HG02678 (cell line): ENCODE measurements at regions not wholly inside any gene's neighbourhood (a gene's known extent, or its start where the extent isn't known, plus 50 kb on each side); places are given as distances from the start of the nearest gene placed in this dataset.

Experiments
- ATAC-seq: cut with Tn5 transposase; IDR thresholded peaks from one replicate; pipeline ENCODE4 v1.9.1; 2021; ENCODE audit warnings: mild to moderate bottlenecking, moderate library complexity; ENCODE audit not compliant: unreplicated experiment

DNA sequence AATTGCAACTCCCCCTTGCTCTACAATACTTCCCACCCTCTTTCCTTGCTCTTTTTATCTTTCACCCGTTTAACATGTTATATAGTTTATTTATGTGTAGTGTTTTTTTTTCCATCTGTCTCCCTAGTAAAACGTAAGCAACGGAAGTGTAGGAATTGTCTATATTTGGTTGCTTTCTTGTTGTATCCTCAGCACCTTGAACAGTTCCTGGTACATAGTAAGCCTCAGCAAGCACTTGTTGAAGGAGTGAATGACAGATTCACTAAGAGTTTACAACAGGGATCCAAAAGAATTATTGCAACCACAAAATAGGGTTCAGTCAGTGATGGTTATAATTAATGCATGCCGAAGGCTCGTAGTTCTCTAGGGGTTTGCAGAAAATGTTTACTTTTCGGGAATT lies 242.7 kb downstream of the SAMD5 start:
- no peak for ATAC-seq

DNA sequence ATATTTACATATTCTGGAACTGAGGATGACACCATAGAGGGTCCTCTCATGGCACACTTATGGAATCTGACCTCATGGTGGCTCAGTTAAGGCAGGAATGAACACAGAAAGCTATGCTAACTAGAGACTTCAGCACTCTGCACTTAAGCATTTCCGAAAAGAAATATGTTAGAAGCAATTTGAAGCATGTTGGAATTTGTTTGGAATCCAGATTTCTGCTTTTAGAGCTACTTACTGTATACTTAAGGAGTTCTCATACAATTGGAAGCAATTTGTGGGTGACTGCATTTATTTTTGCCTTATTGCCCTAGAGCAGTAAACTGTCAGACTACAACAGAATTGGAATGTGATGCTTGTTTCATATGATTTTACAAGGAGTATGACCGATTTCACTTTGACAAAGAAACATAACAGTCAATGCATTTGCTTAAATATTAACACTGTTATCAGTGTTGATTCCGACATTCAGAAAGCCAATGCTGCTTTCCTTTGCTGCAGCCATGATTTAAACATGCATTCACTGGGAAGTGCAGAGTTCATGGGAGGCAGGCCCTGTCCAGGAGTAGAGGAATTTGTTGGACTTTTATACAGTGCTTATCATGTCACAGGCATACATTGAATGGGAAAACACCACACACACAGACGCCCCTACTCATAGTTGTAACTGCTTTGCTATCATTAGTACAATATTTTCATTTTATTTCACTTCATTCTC lies 244.4 kb downstream of the SAMD5 start:
- ATAC-seq: no peak

DNA sequence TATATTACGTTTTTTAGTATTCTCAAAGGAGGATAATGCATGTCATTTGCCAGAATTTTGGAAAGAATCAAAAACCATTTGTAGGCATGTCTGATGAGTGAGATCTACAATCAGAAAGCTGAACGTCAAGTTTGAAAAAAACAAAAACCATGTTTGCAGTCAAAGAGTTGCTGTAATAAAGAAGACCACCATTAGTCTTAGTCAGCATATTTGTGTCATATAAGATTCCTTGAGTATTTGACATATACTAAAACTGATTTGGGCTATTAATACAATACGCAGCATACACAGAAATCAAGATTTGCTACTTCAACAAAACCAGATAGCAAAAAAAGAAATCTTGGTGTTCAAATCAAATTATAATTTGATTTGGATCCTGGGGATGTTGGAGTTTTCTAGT lies 247.5 kb downstream of the SAMD5 start:
- no peak for ATAC-seq

DNA sequence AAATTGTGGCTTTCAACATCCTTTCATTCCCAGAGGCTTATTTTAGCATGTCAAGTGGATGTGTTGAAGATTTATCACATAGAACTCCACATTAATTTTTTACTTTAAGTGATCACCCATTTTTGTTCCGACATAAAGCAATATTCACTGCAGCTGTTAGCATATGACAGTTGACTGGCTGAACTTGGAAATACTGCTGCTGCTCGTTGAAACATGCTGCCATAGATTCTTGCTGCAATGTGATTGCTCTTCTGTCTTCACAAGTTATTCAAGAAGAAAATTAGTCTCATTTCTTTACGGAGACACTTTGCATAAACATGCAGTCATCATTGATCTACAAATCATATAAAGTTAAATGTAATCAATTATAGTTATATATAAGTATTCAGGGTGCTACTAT lies 248.4 kb downstream of the SAMD5 start:
- no peak for ATAC-seq

DNA sequence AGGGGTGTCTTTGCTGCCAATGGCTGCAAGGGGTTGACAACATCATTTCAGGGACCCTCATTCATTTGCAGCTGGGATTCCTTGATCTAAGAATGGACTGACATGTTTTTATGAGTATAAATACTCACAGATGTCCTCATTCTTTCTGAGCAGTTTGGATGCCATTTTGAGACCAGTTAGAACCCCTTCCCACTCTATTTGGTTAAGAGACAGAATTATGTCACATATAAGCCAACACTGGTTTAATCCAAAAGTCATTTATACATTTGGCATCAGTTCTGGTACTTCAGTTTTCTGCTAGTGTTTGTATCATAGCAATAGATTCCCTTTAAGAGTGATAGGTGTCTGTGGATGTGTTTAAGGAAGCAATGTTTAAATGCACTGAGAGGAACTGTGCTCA lies 248.8 kb downstream of the SAMD5 start:
- no peak for ATAC-seq

DNA sequence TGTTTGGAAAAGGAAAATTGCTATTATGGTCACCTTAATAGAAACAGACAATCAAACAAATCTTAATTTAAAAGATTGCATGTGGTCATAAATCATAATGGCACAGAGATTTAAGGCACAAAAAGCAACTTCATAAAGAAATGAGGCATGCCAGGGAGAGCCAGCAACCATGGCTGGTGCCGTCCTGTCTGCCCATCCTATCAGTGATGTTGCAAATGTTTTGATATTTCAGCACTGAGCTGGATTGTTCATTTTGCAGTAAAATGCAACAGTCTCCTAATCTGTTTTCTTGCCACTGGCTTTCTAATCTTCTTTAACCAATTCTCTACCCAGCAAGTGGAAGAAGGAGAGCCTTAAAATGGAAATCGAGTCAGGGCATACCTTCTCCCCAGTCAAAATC lies 249.8 kb downstream of the SAMD5 start:
- no peak for ATAC-seq

DNA sequence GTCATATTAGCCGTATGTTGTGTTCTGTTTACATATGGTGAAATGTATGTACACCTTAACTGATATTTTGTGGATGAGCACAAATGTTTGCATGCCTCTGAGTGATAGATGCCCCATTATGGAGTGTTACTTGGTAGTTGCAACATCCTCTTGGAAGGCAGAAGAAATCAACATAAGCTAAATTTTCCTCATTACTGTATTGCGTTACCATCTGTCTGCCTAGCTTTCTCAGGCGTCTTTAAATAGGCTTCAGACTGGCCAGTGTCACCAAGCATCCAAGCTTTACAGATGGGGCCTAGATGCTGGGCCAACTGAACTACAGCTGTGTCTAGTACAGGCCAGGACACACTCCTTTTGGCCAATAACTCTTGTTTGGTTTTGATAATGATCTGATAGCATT lies 250.6 kb downstream of the SAMD5 start:
- no peak for ATAC-seq

DNA sequence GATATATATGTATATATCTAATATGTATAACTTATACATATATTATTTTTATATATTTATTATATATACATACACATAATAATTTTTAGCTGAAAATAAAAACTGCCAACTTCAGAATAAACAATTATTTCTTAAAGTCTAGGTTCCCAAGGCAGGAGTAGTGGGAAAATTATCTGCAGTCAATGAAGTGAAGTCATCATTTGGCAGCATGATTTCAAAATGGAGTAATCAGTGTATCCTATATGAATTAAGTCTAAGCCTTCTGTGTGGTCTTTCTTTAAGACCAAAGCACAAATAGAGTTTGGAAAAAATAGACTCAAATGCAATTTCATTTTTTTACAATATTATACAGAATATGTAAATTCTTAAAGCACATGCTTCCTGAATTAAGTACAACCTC lies 251.0 kb downstream of the SAMD5 start:
- ATAC-seq: no peak

DNA sequence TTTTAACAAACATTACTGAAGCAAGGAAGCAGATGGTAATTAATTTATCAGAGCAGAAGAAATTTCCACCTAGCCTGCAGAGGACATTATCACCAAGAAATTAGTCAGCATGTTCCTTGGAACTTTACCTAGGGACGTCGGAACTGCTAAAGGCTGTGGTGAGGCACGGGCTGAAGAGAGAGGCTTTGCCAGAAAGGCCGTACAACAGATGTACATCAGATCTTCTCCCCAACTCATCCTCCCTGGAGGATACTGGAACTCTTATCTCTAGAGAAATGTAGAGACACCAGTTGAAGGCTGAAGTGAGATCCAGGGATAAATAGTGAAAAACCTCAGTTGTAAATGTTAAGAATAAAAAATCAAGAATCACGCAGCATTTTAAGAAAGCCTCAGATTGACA lies 257.1 kb downstream of the SAMD5 start:
- ATAC-seq: no peak

DNA sequence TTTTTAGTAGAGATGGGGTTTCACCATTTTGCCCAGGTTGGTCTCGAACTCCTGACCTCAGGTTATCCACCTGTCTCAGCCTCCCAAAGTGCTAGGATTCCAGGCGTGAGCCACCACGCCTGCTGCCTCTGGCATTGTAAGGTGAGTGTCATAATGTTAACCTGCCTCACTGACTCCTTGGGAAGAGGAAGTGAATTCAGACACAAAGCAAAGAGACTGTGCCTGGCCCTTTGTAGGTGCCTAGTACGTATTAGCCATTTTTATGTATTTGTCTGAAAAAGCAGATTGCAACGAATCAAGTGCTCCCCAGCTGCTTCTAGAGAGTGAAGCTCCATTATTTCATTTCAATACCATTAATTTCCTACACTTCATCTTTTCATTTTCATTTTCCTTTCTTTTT lies 260.5 kb downstream of the SAMD5 start:
- no peak for ATAC-seq

DNA sequence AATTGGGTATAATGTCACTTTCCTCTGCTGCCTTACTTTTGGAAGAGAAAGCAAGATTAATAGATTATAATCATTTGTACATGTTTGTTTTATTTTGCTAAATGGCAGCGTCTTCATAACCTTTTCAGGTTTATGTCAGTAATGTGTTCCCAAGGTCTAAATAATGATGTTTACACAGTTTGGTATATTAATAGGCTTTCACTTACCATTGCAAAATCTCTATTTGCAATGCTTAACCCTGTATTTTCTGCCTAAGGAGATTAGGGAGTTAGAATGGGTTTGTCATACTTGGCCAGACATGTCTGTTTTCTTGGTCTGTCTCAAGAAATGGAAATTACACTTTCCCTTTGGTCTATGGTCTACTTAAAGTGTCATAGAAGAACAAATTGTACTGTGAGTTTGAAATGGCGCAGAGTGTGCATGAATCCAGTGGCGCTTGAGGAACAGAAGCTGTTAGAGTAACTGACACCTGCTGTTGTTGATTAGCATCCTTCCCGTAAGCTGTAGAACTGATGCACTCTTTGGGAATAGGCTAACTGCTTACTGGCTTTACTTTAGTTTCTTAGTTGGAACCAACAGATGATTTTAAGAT lies 261.1 kb downstream of the SAMD5 start:
- no peak for ATAC-seq

DNA sequence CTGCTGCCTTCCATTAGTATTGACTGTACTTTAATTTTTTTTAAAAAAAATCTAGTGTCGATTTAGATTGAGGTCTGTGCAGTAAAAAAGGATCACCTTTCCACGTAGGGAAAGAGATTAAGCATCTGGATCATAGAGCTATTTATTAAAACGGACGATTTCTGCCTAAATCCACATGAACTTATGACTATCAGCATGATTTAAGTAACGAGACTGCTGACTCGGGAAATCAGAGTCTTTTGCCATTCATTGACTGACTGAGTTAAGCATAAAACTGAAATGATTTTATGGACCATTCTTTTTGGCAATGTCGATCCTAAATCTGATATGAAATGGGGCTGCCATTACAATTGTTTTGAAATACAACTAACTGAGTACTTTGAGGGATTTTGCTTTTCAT lies 261.7 kb downstream of the SAMD5 start:
- ATAC-seq: no peak

DNA sequence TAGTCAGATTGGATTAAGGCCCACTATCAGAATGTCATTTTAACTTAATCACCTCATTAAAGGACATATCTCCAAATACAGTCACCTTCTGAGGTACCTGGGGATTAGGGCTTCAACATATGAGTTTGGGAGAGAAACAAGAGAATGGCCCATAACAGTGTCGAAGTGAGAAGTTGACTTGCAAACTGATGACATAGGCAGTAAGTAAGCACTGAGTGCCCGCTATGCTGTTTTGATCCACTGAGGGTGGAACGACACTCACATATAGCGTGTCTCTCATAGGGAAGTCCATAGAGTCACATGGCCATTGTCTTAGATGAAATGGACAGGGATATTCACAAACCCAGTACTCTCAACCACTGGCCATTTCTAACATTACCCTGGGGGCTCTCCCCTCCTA lies 264.2 kb downstream of the SAMD5 start:
- ATAC-seq: no peak

DNA sequence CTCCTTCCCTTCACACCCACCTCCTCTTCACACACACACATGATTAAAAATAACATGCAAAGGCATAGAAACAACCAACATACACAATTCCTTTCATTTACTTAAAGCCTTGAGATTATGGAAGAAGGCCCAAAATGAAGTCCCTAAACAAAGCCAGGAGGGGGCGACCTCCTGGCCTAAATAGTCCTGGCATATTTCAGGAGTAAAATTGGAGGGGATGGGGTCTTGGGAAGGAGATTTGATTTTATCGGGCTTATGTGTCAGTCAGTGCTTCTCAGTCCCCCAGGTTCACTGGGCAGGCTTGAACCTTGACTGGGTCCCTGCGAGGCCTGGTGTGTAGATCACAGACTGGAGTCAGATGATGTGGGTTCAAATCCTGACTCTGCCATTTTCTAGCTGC lies 266.4 kb downstream of the SAMD5 start:
- ATAC-seq: no peak

DNA sequence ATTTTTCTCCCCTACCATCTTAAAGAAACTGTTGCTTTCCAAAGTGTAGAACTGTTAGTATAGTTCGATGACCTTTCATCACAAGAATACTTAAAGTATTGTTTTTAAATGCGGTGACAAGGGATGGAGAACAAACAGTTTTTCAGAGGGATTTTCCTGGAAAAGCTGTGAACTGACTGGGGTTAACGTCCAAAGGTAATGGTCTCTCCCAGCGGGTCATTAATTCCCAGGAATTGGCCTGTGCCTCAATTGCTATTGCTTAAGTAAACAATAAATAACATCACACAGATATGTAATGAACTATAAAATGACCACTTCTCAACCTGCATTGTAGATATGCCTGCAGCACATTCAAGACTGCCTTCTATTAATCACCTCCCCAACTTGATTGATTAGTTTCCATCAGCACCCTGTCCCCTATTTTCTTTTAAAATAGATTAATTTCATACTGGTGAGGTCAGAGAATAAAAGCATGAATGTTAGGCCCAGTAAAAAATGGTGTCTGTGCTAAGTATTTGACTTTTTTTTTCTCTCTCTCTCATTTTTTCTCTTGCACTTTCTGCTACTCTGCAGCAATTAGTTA lies 268.2 kb downstream of the SAMD5 start:
- ATAC-seq: no peak

DNA sequence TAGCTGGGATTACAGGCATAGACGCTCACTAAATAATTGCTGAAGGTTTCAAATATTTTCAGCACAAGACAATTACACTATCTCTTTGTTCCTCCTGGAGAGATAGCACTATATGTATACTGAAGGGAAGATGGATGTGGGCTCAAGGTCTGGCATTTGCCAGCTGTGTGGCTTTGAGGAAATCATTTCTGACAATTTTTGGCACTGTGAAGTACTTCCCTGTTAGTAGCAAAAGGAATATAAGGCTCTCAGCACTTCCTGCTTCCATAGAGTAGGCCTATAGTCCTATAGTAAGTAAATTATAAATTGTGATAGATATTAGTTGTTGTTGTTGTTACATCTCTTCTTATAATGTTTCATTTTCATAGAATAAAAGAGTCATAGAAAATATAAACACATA lies 271.1 kb downstream of the SAMD5 start:
- ATAC-seq: no peak

DNA sequence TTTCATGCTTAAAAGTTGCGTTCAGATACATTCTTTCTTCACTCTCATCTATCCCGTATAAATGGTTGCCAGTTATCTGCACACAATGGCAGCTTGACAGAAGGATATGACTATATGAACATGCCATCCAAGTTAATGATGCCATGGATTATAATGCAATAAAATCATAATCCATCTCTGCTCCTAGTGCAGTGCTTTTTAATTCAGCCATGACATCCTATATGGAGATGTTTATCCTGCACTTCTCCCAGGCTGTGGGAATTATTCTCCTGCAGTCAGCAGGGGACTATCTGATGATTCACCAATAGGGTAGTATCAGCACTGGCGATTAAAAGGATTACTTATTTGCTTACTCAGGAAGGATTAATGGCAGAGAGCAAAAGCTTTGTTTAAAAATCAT lies 273.8 kb downstream of the SAMD5 start:
- no peak for ATAC-seq

DNA sequence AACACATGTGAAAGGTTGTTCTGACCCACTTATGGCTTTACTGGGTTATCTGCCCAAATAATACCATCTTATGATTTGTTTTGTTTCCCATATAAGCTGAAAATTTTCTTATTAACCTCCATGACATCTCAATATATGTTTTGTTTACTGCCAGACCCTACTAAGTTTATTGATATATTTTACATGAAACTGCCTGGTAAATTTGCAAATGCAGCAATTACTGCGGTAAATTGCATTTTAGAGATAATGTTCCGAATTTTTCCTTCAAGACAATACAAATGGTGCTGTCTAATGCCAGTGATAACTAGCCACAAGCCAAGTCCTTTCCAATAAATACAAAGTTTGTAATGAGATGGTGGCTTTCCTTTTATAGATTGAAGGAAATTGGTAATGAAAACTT lies 275.9 kb downstream of the SAMD5 start:
- ATAC-seq: no peak

DNA sequence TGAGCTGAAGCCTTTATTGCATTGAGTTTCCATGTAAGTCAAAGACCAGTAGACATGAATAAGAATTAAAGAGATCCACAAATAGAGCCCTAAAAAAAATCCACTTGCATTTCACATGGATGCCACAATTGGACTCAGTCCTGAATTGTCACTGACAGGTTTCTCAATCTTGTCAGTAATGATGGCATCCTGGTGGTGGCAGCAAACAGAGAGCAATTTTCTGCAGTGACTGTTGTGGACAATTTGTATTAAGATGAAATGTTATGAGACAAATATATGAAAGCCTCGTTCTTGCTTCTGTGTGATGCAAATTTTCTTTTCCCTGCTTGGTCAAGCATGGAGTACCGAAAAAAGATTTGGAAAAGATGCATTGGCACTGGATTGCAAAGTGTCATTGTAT lies 278.9 kb downstream of the SAMD5 start:
- ATAC-seq: no peak

DNA sequence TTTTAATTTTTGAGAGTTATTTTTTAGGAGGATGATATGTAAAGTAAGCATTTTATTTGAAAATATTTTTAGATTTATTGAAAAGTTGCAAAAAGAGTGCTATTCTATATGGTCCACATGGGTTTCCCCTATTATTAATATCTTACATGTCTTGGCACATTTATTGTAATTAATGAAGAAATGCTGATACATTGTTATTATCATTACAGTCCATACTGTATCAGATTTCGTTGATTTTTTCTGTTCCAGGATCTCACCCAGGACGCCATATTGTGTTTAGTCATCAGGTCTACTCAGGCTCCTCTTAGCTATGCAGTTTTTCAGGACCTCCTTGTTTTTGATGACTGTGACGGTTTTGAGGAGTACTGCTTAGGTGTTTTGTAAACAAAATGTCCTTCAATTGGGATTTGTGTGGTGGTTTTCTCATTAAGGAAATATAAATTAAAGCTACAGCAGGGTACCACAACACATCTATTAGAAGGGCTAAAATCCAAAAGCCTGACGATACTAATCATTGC lies 281.0 kb downstream of the SAMD5 start:
- ATAC-seq: no peak

DNA sequence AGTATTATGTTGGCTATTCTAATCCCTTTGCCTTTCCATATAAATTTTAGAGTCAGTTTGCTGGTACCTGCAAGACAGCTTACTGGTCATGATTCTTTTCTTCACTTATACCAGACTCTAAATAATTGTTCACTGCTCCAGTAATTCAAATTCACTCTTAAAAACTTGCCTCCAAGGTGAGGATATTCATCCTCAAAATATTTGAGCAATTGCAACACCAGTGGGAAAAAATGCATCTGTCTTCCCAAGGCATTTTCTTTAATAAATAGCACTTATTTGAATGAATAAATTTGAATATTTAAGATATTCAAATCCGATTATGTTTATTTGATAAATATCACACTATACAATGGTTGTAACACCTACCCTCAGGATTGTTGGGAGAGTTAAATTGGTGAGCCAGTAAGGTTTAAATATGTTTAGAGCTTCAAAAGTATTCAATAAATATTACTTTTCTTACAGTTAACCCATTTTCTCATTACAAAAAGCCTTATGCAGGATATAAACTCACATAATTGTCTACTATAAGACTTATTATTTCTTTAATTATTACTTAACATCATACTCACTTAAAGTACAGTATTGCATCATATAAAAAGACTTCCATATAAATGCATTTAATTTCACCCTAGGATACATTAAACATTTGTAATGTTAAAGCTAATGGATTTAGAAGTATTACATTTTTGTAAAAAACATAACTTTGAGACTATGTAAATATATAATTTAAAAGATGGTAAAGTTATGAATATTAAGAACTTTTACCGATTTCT lies 285.6 kb downstream of the SAMD5 start:
- ATAC-seq: no peak

DNA sequence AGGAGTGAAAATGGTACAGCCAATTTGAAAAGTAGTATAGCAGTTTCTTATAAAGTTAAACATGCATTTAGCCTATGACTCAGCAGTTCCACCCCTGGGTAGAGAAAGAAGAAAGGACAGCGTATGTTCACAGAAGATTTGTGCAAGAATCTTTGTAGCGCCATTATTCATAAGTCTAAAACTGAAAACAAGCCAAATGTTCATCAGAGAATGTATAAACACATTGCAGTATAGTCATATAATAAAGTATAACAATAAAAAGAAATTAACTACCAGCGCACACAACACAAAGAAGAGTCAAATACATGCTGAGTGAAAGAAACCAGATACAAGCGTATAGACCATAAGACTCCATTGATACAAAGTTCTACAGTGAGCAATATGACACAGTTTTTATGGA lies 294.0 kb downstream of the SAMD5 start:
- no peak for ATAC-seq
